Peyer's patch (tissue), 4 donors: ENCODE measurements at regions not wholly inside any gene's neighbourhood (a gene's known extent, or its start where the extent isn't known, plus 50 kb on each side); places are given as distances from the start of the nearest gene placed in this dataset.

Experiments used
- CTCF ChIP-seq, 6 experiments: fragments of 450-650 bp in 4 of 6; fragments of 200-600 bp in 2 of 6; sonication (generic) in 1 of 6; IDR thresholded peaks; one replicate each; pipeline ENCODE4 v1.5.1; 2017 to 2019; ENCODE audit warnings: antibody characterized with exemption in 6 of 6, mild to moderate bottlenecking in 3 of 6, moderate library complexity in 1 of 6
- POLR2A ChIP-seq, 2 donors: fragments of 450-650 bp; IDR thresholded peaks; one replicate each; pipeline ENCODE4 v1.5.1; 2017; ENCODE audit warnings: antibody characterized with exemption in 2 of 2, mild to moderate bottlenecking in 2 of 2, moderate library complexity in 2 of 2

GRCh38 chr22:48727454-48728058 lies 1100.1 kb downstream of the BRD1 start:
- TF ChIP-seq CTCF (IDR thresholded peaks at IDR 0.05): no peak
- TF ChIP-seq POLR2A (IDR thresholded peaks at IDR 0.05): no peak
